CD4-positive, alpha-beta memory T cell (primary cell): ENCODE measurements at regions not wholly inside any gene's neighbourhood (a gene's known extent, or its start where the extent isn't known, plus 50 kb on each side); places are given as distances from the start of the nearest gene placed in this dataset.

Experiments used
- CTCF ChIA-PET: fragments of 350-600 bp; sonication (Branson Sonifier 250); formaldehyde crosslinking; loops from one replicate; lab custom pipeline; 2021; ENCODE audit warnings: inconsistent platforms; ENCODE audit not compliant: partially characterized antibody; lab: Charles Lee
- POLR2A ChIA-PET: fragments of 350-600 bp; sonication (Branson Sonifier 250); formaldehyde crosslinking; loops from one replicate; lab custom pipeline; 2021; ENCODE audit not compliant: partially characterized antibody; lab: Charles Lee
- DNase-seq, 5 donors: peaks; one replicate each; pipeline versions ENCODE4 v3.0.0 to v3.0.0-alpha.2; 2020 to 2022; ENCODE audit warnings: mixed read lengths in 1 of 5
- H3K27ac ChIP-seq: one replicate; pipeline ENCODE4 v1.7.0; 2013; ENCODE audit warnings: low read depth, low read length
- H3K27me3 ChIP-seq: 2 replicates; pipeline ENCODE4 v1.7.0; 2013; ENCODE audit warnings: mild to moderate bottlenecking, low read length, moderate library complexity; ENCODE audit not compliant: insufficient read depth
- H3K36me3 ChIP-seq: 2 replicates; pipeline ENCODE4 v1.7.0; 2013; ENCODE audit warnings: mild to moderate bottlenecking, low read length, moderate library complexity; ENCODE audit not compliant: insufficient read depth
- H3K4me1 ChIP-seq: 2 replicates; pipeline ENCODE4 v1.7.0; 2013; ENCODE audit warnings: mild to moderate bottlenecking, low read length, moderate library complexity; ENCODE audit not compliant: insufficient read depth
- H3K4me3 ChIP-seq, 2 donors: one replicate each; pipeline ENCODE4 v1.7.0; 2013; ENCODE audit warnings: low read length in 2 of 2, mild to moderate bottlenecking in 1 of 2
- H3K9me3 ChIP-seq, 2 donors: one replicate each; pipeline ENCODE4 v1.7.0; 2013; ENCODE audit warnings: low read length in 2 of 2, control low read depth in 1 of 2; ENCODE audit not compliant: control insufficient read depth in 1 of 2
- H3K27ac Mint-ChIP-seq, 7 donors: one replicate each; pipeline ENCODE4 v1.8.0; 2020 to 2021; ENCODE audit warnings: mixed read lengths in 7 of 7, mild to moderate bottlenecking in 6 of 7, inconsistent platforms in 3 of 7, moderate library complexity in 3 of 7
- H3K27me3 Mint-ChIP-seq, 2 donors: one replicate each; pipeline ENCODE4 v1.8.0; 2020 to 2021; ENCODE audit warnings: mixed read lengths in 2 of 2
- H3K36me3 Mint-ChIP-seq, 2 donors: one replicate each; pipeline ENCODE4 v1.8.0; 2020 to 2021; ENCODE audit warnings: mixed read lengths in 2 of 2, inconsistent platforms in 1 of 2, mild to moderate bottlenecking in 1 of 2
- H3K4me1 Mint-ChIP-seq, 4 donors: one replicate each; pipeline ENCODE4 v1.8.0; 2020 to 2021; ENCODE audit warnings: mixed read lengths in 4 of 4, mild to moderate bottlenecking in 1 of 4
- H3K4me3 Mint-ChIP-seq, 8 donors: one replicate each; pipeline ENCODE4 v1.8.0; 2020 to 2021; ENCODE audit warnings: mixed read lengths in 8 of 8, mild to moderate bottlenecking in 7 of 8, moderate library complexity in 6 of 8, inconsistent platforms in 3 of 8
- H3K9me3 Mint-ChIP-seq, 8 donors: one replicate each; pipeline ENCODE4 v1.8.0; 2020 to 2021; ENCODE audit warnings: mixed read lengths in 8 of 8, mild to moderate bottlenecking in 5 of 8, inconsistent platforms in 3 of 8, moderate library complexity in 1 of 8
- intact Hi-C: fragments of 100-400 bp; cut with micrococcal nuclease; formaldehyde crosslinking; loops from one replicate; pipeline ENCODE4 v1.15.1; 2023

DNA sequence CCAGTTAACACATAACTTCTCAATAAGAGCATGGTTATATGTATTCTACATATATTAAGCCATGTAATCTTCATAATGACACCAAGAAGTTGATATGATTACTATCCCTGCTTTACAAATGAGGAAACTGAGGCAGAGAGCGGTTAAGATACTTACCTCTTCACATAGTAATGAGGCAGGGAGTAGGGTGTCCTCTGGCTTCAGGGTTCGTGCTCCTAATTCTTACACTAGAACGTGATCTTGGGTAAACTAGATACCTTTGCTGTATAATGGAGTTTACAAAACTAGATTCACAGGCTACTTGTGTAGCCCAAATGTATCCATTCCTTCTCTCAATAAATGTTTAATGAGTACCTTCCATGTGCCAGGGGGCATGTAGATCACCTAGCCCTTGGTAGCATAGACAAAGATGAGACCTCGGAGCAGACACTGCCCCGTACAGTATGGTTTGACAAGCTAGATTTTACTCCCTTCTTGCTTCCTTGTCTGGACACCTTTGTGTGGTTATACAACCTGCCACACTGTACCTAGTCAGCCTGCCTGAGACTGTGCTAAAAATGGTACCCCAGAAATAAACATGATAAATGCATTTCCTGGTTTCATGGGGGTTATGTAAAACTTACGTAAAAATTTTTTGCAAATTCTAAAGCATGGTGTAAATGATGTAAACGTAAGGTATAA is 991.8 kb downstream of the VRK1 start:
- POLR2A ChIA-PET: no interaction called here
- no peak for DNase-seq
- CTCF ChIA-PET: no interaction called here
- intact Hi-C loops: no loop called here
- Histone ChIP-seq H3K27ac (no peak overlapping the region), H3K36me3 (no peaks in the 10 kb centered on the region), H3K27me3 (no peaks in the 10 kb centered on the region), H3K4me1 (peaks cover 8% of the 10 kb centered on the region), H3K4me3 (no peak overlapping the region), H3K9me3 (no peaks in the 10 kb centered on the region)
- Mint-ChIP-seq H3K27me3 (no peaks in the 10 kb centered on the region), H3K36me3 (no peaks in the 10 kb centered on the region), H3K27ac (peak overlapping the region in 1 of 7 donors; percentile 10), H3K4me3 (no peak overlapping the region), H3K4me1 (peaks cover 13 to 20% (median 17%) of the 10 kb centered on the region in 4 donors), H3K9me3 (peaks cover 0 to 5% (median 0%) of the 10 kb centered on the region in 8 donors)

DNA sequence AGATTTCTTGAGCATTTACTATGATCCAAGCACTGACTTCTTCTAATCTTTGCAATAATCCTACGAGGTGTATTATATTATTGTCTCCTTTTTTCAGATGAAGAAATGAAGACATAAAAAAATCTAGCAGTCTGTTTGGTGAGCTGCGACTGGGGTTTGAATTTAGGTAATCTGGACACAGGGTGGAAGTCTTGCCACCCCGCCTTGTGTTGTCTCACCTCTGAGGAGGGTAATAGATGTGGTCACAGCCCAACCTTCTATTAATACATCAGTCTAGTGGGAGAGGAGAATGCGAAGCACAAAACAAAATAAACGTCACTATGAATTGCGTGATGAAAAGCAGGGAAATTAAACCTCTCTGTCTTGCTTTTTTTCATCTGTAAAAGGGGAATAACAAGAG is 993.9 kb downstream of the VRK1 start:
- peak overlapping the region in 1 of 7 donors; percentile 77 for H3K27ac Mint-ChIP-seq
- H3K4me3 Mint-ChIP-seq: no peak overlapping the region

DNA sequence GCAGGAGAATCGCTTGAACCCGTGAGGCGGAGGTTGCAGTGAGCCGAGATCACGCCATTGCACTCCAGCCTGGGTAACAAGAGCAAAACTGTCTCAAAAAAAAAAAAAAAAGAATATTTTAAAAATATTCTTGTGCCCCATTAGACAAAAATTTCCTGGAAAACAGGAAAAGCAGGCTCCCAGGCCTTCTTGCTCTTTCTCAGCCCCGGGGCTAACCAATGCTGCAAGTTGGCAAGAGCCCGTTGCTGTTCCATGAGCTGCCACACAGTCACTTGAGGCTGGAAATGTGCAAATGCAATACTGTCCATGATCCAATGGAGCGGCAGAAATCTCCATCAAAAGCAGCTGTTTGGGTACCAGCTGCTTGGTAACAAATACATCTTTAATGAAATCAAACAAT is 994.7 kb downstream of the VRK1 start:
- no peaks in the 10 kb centered on the region for H3K27me3 Mint-ChIP-seq
- H3K36me3 Mint-ChIP-seq: no peaks in the 10 kb centered on the region
- H3K27me3 ChIP-seq: no peaks in the 10 kb centered on the region
- H3K4me3 ChIP-seq: no peak overlapping the region
- no peak overlapping the region for H3K27ac Mint-ChIP-seq
- H3K4me1 ChIP-seq: no peaks in the 10 kb centered on the region
- H3K27ac ChIP-seq: no peak overlapping the region
- H3K9me3 ChIP-seq: no peaks in the 10 kb centered on the region
- POLR2A ChIA-PET: no interaction called here
- no peaks in the 10 kb centered on the region for H3K36me3 ChIP-seq
- intact Hi-C loops: no loop called here
- H3K4me1 Mint-ChIP-seq: peaks cover 5 to 12% (median 7%) of the 10 kb centered on the region in 4 donors
- CTCF ChIA-PET: interaction anchor here (0.5 to 1.2 kb wide), 2 partner anchors 189 to 582 kb away, joined by 3 read pairs; no protein-coding TSS in a partner anchor
- no peak for DNase-seq
- peaks cover 0 to 3% (median 0%) of the 10 kb centered on the region in 8 donors for H3K9me3 Mint-ChIP-seq
- no peak overlapping the region for H3K4me3 Mint-ChIP-seq

More for the DNA sequence above, 993.9 kb downstream of the VRK1 start:
- no peaks in the 10 kb centered on the region for H3K36me3 Mint-ChIP-seq
- H3K9me3 ChIP-seq: no peaks in the 10 kb centered on the region
- no peaks in the 10 kb centered on the region for H3K27me3 Mint-ChIP-seq
- DNase-seq: no peak
- intact Hi-C loops: no loop called here
- ChIA-PET POLR2A (no interaction called here), CTCF (no interaction called here)
- peaks cover 0 to 3% (median 0%) of the 10 kb centered on the region in 8 donors for H3K9me3 Mint-ChIP-seq
- H3K36me3 ChIP-seq: no peaks in the 10 kb centered on the region
- H3K27ac ChIP-seq: no peak overlapping the region
- no peaks in the 10 kb centered on the region for H3K4me1 ChIP-seq
- no peaks in the 10 kb centered on the region for H3K27me3 ChIP-seq
- H3K4me1 Mint-ChIP-seq: peaks cover 5 to 18% (median 7%) of the 10 kb centered on the region in 4 donors
- H3K4me3 ChIP-seq: no peak overlapping the region

DNA sequence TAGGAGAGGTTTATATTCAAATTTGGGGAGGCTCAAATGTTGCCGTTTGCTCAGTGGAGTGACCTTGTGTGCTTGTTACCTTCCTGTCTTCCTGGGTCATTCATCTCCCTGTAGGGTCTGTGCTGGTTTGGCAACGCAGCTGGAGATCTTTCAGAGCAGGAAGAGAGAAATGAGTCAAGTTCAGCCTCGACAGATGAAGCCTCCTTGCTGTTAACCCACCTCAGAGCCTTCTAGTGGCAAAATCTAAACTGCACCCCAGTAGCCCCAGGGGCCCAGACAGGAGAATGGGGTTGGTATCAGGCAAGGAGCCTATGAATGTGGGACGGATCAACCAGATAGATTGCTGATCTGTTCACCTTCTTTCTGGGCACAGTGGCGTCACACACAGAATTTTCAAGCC is 999.3 kb downstream of the VRK1 start:
- H3K4me3 ChIP-seq: no peak overlapping the region
- peaks cover 0 to 3% (median 0%) of the 10 kb centered on the region in 8 donors for H3K9me3 Mint-ChIP-seq
- no peaks in the 10 kb centered on the region for H3K36me3 Mint-ChIP-seq
- ChIA-PET CTCF (no interaction called here), POLR2A (no interaction called here)
- H3K4me1 ChIP-seq: no peaks in the 10 kb centered on the region
- intact Hi-C loops: no loop called here
- H3K9me3 ChIP-seq: no peaks in the 10 kb centered on the region
- no peaks in the 10 kb centered on the region for H3K27me3 ChIP-seq
- peaks cover 0 to 9% (median 4%) of the 10 kb centered on the region in 4 donors for H3K4me1 Mint-ChIP-seq
- peak overlapping the region in 1 of 7 donors; percentile 25 for H3K27ac Mint-ChIP-seq
- H3K27me3 Mint-ChIP-seq: no peaks in the 10 kb centered on the region
- H3K27ac ChIP-seq: no peak overlapping the region
- no peaks in the 10 kb centered on the region for H3K36me3 ChIP-seq
- no peak for DNase-seq
- H3K4me3 Mint-ChIP-seq: no peak overlapping the region

DNA sequence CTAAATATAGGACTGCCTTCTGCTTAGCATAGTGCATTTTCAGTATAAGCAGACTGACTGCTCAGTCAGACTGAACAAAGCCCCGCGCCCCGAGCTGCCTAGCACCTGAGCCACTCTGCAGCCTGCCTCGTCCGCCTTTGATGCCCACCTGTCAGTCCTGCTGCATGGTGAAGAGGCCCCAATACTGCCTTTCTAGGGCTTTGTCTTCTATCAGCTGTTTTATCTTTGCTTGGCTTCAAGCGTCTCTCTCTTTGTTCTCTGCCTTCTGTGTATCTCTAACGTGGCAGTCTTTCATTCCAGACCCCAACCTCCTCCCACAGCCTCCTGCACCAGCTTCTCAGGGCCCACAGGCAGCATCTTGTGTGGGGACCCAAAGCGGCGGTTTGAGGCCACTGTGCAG is 1001.0 kb downstream of the VRK1 start:
- Mint-ChIP-seq H3K9me3 (peaks cover 0 to 2% (median 0%) of the 10 kb centered on the region in 8 donors), H3K27me3 (no peaks in the 10 kb centered on the region), H3K4me1 (peaks cover 0 to 7% (median 6%) of the 10 kb centered on the region in 4 donors), H3K27ac (peak overlapping the region in 2 of 7 donors; percentile 31 to 78), H3K36me3 (no peaks in the 10 kb centered on the region), H3K4me3 (peak overlapping the region in 1 of 8 donors; percentile 33)
- H3K36me3 ChIP-seq: no peaks in the 10 kb centered on the region
- DNase-seq: no peak
- CTCF ChIA-PET: no interaction called here
- no peak overlapping the region for H3K27ac ChIP-seq
- no peaks in the 10 kb centered on the region for H3K4me1 ChIP-seq
- POLR2A ChIA-PET: no interaction called here
- H3K27me3 ChIP-seq: no peaks in the 10 kb centered on the region
- no peaks in the 10 kb centered on the region for H3K9me3 ChIP-seq
- intact Hi-C loops: no loop called here
- no peak overlapping the region for H3K4me3 ChIP-seq

DNA sequence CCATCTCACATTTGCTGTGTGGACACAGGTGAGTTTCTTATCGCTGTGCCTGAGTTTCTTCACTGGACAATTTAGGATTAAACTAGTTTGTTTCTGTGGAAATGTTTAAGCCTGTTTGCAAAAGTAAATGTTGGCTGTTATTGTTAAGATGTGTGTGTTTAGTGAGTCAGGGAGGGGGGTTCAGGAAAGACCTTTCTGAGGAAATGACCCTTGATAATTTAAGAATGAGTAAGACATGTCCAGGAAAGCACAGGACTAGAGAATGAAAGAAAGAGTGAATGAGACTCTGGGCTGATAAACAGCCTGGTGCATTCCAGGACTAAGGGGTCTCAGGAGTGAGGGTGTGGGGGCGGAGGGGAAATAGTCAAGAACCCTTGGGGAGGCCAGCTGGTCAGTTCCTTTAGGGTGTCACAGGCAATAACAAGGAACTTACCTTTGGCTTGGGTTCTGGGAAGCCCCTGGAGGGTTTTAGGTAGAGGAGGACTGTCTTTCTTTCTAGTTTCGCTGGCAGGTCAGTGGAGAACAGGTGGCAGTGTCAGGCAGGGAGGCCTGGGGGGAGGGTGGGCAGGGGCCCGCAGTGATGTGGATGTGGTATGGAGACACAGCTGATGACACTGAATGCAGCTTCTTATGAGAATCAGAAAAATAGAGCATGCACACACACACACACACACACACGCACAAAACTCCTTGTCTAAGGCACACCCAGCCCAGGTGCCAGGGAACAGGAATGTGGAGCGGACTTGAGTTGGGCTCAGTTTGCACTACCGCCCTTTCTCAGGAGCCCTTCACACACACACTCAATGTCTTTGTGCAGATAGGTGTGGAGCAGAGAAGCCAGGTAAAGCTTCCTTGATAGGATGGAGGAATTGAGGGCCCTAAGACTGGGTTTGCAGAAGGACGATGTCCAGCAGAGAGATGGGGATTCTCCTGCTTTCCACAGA is 1005.5 kb downstream of the VRK1 start:
- H3K4me1 Mint-ChIP-seq: peaks cover 0 to 7% (median 2%) of the 10 kb centered on the region in 4 donors
- peaks cover 0 to 2% (median 0%) of the 10 kb centered on the region in 8 donors for H3K9me3 Mint-ChIP-seq
- ChIA-PET POLR2A (no interaction called here), CTCF (no interaction called here)
- Histone ChIP-seq H3K9me3 (no peaks in the 10 kb centered on the region), H3K4me1 (no peaks in the 10 kb centered on the region), H3K36me3 (no peaks in the 10 kb centered on the region), H3K27me3 (no peaks in the 10 kb centered on the region), H3K4me3 (no peak overlapping the region), H3K27ac (no peak overlapping the region)
- no peak for DNase-seq
- no peak overlapping the region for H3K27ac Mint-ChIP-seq
- intact Hi-C loops: no loop called here
- no peaks in the 10 kb centered on the region for H3K27me3 Mint-ChIP-seq
- no peak overlapping the region for H3K4me3 Mint-ChIP-seq
- H3K36me3 Mint-ChIP-seq: no peaks in the 10 kb centered on the region

DNA sequence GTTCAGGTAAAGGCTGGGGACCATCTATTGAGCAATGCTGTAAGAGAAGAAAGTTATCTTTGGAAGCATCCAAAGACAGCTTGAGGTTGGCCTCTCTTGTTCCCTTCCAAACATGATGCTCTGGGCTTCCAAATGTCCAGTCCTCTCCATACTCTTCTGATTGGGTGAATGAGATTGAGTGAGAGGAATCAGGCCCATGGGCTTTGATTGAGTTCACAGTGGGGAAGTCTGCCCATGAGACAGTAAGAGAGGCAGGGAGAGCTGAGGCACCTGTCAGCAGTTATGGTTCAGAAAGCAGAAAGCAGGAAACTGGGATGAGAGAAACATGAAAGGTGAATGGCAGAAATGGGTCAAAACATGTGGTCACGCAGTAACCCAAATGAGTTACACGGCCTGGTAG is 1006.9 kb downstream of the VRK1 start:
- no peak overlapping the region for H3K4me3 Mint-ChIP-seq
- peaks cover 0 to 2% (median 0%) of the 10 kb centered on the region in 8 donors for H3K9me3 Mint-ChIP-seq
- intact Hi-C loops: no loop called here
- H3K27ac ChIP-seq: no peak overlapping the region
- CTCF ChIA-PET: no interaction called here
- no peak overlapping the region for H3K4me3 ChIP-seq
- POLR2A ChIA-PET: no interaction called here
- H3K27ac Mint-ChIP-seq: peak overlapping the region in 2 of 7 donors; percentile 37 to 43
- H3K36me3 Mint-ChIP-seq: no peaks in the 10 kb centered on the region
- no peak for DNase-seq
- no peaks in the 10 kb centered on the region for H3K9me3 ChIP-seq
- no peaks in the 10 kb centered on the region for H3K27me3 ChIP-seq
- no peaks in the 10 kb centered on the region for H3K4me1 ChIP-seq
- no peaks in the 10 kb centered on the region for H3K36me3 ChIP-seq
- H3K4me1 Mint-ChIP-seq: peaks cover 0 to 4% (median 0%) of the 10 kb centered on the region in 4 donors
- no peaks in the 10 kb centered on the region for H3K27me3 Mint-ChIP-seq
